ENCODE measurements at regions not wholly inside any gene's neighbourhood (a gene's known extent, or its start where the extent isn't known, plus 50 kb on each side); places are given as distances from the start of the nearest gene placed in this dataset.

DNA sequence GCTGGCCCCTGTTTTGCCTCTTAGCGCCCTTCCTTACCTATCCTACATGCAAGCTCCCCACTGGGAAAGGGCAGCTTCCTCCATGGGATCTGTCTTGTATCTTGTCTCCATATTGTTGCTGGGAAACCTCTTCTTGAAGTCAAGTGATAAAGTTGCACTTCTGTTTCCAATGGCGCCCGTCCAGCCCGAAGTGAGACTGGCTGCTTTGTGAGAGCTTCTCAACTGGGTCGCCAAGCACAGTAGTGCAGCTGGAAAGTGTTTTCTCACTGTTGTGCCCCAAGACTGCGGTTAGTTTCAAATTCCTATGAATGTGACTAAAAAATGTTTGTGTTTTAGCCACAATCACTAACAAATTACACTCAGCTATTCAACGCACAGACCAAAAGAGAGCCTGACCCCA lies 506.6 kb upstream of the MPDZ start:
- no peak for DNase-seq (ENCODE audit: extremely low spot score, insufficient read length, low read depth)
- FAIRE-seq, result no peak

DNA sequence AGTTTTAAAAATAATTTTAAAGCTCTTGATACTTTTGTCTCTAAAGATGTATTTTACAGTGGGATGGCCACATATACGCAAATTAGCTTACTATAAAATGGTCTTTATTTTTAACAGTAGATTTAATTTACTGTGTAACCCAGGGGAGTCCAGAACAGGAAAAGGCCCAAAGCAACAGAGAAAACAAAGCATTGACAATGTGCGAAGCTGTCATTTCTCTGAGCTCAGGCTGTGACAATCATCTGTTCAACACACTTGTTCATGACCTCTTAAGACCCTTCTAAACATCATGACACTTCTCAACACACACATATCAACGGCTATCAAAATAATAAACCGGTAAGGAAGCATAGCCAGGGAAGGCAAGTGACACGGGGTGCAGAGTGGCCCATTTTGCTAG lies 499.6 kb upstream of the MPDZ start:
- FAIRE-seq (no peak), DNase-seq (ENCODE audit: extremely low spot score, insufficient read length, low read depth) (no peak)

DNA sequence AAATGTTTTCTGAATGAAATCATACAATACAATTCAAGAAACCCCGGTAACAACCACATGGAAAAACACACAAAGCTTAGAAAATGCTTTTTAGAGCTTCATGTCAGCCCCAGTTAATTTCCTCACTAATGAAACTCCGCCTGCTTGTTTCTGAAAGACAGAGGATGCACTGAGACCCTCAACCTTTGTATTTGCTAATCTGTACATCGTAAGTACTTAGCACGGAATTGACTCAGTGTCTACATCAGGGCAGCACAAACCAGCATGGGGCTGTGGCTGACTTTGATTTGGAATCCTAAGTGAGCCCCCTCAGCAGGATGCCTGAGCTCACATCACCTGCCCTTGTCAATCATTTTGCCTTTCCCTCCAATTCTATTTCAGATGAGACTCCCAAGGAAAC lies 499.1 kb upstream of the MPDZ start:
- DNase-seq (ENCODE audit: extremely low spot score, insufficient read length, low read depth) (no peak), FAIRE-seq (no peak)

DNA sequence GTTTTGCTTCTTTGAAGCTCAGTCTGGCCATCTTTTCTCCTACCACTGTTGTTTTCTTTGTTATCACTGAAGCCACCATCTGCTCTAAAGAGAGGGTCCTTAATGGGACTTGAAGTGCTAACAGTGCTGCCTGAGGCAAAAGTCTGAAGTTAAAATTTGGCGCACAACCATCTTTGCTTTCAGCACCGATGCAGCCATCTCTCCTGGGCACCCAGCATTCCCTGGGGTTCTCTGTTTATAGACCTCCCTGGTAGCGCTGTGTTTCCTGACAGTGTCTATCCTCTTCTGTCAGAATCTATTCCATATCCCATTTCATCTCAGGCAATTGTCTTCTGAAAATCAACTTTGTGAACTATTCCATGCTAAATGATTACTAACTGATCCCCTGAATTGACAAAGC lies 491.5 kb upstream of the MPDZ start:
- FAIRE-seq, result no peak
- no peak for DNase-seq (ENCODE audit: extremely low spot score, insufficient read length, low read depth)

DNA sequence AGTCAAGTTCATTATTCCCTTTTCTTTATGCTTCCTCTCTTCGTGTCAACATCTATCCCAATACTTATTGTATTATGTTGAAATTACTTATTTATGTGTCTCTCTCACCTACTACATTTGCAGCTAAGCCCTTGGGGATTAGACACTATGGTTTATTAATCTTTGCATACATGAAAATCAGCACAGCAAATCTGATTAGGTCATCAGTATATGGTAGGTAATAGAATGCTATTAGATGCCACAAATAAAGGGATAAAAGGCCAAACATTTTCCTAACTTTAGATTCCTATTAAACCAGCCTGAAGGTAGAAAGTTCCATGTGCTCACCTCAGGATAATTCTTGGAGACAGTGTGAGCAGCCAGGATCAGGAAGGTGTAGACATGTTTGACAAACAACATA lies 490.1 kb upstream of the MPDZ start:
- DNase-seq (ENCODE audit: extremely low spot score, insufficient read length, low read depth) (no peak), FAIRE-seq (no peak)

DNA sequence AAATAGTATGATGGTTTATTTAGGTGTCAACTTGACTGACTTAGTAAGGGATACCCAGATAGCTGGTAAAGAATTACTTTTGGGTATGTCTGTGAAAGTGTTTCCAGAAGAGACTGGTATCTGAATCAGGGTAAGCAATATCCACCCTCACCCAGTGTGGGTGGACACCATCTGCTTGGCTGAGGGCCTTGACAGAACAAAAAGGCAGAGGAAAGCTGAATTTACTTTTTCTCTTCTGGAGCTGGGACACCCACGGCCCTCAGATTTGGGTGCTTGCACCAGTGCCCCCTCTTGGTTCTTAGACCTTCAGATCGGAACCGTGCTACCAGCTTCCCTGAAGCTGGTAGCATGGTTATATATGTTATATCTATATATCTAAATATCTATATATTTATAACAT lies 489.5 kb upstream of the MPDZ start:
- no peak for FAIRE-seq
- DNase-seq (ENCODE audit: extremely low spot score, insufficient read length, low read depth), result no peak

DNA sequence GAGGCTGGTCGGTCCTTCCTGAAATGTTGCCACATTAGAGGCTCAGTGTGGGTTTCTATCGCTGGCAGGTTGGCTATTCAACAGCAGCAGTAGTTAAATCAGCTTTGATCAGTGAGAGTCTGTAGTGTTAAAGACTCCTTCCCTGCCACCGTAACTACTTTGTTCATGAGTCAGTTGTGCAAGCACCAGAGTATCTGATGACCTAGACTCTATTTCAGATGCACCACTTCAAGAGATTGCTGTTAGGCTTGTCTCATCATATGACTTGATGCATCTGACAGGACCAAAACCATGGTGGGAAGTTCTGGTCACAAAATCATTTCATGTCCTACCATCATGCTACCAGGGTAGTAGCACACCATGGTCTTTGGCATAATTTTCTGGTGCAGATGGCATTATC lies 482.7 kb upstream of the MPDZ start:
- no peak for FAIRE-seq

DNA sequence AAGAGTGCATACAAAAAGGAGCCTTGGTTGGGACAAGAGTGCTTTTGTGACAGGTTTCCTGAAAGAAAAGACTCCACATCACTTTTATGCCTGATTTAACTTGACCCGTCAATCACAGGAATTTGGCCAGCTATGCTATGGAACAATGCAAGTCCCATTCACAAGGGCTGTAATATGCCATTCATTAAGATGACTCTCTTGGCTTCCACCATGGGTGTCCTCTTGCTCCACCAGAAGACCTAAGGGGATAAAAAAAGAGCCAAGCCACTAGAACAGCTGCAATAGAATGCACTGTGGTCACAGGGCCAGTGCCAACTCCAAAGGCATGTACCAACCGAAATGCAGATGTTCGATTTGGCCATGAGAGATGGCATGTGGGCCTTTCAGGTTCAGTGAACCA lies 480.1 kb upstream of the MPDZ start:
- FAIRE-seq, result no peak
- no peak for DNase-seq (ENCODE audit: extremely low spot score, insufficient read length, low read depth)

More for the DNA sequence above, 482.7 kb upstream of the MPDZ start:
- DNase-seq (ENCODE audit: extremely low spot score, insufficient read length, low read depth), result no peak

DNA sequence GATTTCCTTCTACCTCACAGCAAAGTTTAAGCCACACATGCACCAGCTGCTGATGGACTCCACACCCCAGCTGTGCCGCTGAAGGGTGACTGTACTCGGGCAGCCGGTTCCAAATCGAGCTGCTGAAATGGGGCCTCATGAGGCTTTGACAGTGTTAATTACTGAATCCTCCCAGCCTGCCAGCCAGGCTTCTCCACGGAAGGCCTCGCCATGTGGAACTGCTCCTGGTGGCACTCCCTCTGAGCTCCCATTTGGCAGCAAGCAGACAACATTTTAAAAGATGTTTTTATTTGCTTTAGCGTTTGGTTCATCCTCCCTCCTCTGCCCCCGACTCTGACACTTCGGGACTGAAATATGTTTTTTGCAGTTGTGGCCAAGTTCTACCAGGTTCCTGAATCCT lies 479.4 kb upstream of the MPDZ start:
- FAIRE-seq, result no peak
- DNase-seq (ENCODE audit: extremely low spot score, insufficient read length, low read depth), result no peak

DNA sequence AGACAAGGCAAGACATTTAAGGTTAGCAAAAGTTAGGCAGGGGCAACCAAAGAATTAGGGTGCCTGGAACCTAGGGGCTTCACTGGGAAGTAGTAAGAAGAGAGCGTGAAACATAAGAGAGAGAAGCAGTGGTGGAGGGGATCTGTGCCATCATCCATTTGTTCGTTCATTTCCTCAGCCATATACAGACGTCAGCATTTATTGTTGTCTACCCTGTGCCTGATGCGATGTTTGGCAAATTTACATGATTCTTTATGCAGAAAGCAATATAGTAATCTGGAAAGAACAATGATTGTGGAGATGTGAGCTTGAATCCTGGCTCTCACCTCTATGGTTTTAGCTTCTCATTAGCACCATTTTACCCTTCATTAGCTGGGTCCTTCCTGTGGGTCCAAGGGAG lies 477.5 kb upstream of the MPDZ start:
- no peak for DNase-seq (ENCODE audit: extremely low spot score, insufficient read length, low read depth)
- FAIRE-seq, result no peak

DNA sequence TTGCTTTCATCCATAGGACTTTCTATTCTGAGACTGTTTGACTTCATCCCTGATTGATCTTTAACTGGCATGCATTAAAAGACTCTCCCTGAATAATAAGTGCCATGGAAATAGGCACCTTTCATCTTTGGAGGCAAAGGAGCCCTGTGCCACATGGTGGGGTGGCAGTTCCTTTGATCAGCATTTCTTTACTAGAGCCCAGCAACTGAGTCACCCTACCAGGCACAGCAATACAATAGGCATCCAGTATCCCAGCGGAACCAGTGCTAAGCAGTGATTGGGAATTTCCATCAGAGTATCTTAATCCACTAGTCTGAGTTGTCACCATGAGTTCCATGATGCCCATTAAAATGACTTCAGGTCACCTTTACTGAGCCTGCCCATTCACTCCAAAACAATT lies 476.1 kb upstream of the MPDZ start:
- no peak for FAIRE-seq

DNA sequence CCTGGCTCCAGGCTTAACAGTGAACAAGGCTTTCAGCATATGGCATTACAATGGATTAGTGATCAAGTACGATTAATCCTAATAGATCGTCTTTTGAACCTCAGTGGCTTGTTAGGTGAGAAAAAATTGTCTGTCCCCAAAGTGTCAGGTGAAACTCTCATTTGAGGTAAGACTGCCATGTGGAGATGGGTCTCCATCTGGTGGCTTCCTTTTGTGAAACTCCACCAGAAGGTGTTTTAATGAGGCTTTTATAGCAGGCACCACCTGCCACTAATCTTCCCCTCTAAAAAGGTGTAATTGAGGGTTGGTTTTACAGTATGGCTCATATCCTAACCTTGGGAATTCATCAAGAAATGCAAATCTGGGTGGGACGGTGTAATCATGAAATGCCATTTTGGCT lies 471.1 kb upstream of the MPDZ start:
- DNase-seq (ENCODE audit: extremely low spot score, insufficient read length, low read depth), result no peak
- FAIRE-seq, result no peak

More for the DNA sequence above, 476.1 kb upstream of the MPDZ start:
- DNase-seq (ENCODE audit: extremely low spot score, insufficient read length, low read depth), result no peak

DNA sequence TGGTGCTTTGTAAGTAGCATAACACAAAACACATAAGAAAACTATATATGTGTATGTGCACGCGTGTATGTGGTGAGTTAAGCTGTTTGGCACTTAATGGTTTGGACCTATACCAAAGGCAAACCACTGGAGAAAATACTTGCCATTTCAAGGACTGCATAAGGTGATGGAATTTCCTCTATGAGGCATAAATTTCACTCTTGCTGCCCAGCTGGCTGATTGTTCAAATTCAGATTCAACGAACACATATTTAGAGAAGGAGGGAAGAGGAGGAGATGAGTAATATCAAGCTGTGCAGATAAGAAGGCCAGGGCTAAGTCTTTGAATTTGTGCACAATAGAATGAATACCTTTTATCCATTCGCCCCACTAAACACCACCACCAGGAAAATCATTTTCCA lies 470.6 kb upstream of the MPDZ start:
- no peak for DNase-seq (ENCODE audit: extremely low spot score, insufficient read length, low read depth)
- no peak for FAIRE-seq

DNA sequence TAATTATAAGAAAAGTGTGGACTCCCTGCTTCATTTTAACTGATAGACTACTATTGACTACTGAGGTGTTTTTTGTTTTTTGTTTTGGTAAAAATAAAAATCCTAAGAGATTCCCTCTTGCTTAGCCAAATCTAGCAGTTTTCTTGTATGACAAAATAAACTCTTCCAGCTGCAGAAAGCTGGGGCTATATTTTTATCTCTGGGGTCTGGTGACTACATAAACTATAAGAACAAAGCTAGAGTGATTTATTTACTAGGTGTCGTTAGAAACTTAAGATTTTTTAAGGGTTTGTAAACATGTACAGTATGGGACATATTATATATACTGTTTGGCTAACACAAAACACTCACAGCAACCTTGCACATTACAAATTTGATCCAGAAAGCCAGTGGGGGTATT lies 467.4 kb upstream of the MPDZ start:
- FAIRE-seq (no peak), DNase-seq (ENCODE audit: extremely low spot score, insufficient read length, low read depth) (no peak)

DNA sequence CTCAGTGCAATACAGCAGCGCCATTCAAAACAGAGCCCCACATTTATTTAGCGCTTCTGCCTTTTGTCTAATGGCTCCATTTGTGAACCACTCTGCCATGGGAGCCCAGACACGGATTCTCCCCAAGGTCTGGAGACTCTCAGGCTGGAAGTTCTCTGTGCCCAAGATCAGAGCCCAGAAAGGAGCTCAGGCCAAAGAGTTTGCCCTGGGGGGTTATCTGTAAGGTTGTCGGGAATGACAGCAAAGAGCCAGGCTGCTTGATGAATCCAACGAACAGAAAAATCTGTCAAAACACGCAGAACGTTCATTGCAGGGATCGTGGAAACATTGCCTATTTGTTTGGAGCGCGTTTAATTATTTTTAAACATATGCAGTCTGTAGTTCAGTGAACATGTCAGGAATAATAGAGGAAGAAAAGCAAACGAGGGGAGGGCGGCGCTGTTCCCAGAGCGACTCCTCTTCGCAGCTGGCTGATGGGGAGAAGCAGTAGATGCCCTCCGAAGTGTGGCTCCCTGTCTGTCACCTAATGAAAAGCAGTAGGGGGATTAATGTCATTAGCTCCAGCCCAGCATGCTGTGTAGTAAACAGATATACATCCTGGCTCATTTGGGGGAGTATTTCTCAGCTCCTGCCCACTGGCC lies 464.9 kb upstream of the MPDZ start:
- DNase-seq (ENCODE audit: extremely low spot score, insufficient read length, low read depth) (no peak), FAIRE-seq (no peak)

DNA sequence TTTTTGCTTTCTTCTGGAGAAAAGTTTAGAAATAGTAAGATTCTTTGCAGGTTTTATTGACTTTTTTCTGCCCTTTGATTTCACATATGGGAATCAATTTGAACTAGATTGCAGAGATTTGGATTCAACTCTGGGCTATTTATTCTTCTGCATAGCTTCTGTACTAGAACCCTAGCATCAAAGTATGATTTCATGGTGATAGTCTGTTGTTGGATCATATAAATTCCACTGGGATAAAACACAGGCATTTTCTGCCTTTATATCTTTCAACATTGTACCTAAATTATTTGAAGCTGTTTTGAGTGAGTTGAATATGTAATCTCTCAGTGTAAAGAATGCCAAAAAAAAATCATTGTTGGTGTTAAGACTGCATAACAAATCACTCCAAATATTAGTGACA lies 458.4 kb upstream of the MPDZ start:
- DNase-seq (ENCODE audit: extremely low spot score, insufficient read length, low read depth), result no peak
- no peak for FAIRE-seq

DNA sequence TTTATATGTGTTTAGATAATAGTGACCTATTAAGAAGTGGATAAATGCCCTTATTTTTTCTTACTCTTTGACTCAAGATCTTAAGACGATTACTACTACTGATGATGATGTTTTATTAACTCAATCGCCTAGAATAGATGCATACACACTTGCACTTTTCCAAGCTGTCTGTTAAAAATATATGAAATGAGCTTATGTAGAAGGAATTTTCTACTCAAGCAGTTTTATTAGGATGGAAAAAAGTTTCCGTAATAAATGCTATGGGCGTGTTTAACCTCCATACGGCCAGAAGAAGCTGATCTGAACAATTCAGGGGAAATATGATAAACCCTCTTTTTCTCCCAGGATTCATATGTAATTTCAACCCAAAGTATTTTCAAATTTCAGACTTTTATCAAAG lies 455.7 kb upstream of the MPDZ start:
- no peak for DNase-seq (ENCODE audit: extremely low spot score, insufficient read length, low read depth)
- FAIRE-seq, result no peak

DNA sequence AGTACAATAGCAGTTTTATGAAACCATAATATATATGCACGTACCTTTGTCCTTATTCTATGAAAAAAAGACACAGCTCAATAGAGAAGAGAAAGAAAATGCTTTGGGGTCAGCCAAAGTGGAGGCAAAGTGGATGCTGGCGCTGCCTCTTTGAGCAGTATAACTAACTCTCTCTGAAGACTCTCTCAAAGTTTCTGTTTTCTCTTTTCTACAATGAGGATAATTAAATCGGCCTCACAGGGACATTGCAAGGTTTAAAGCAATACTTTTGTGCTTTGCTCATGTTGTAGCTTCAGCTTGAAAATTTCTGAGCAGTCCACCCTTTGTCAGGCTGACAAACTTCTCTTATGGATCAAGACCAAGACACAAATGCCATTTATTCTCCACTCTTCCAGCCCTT lies 455.1 kb upstream of the MPDZ start:
- DNase-seq (ENCODE audit: extremely low spot score, insufficient read length, low read depth) (no peak), FAIRE-seq (no peak)

DNA sequence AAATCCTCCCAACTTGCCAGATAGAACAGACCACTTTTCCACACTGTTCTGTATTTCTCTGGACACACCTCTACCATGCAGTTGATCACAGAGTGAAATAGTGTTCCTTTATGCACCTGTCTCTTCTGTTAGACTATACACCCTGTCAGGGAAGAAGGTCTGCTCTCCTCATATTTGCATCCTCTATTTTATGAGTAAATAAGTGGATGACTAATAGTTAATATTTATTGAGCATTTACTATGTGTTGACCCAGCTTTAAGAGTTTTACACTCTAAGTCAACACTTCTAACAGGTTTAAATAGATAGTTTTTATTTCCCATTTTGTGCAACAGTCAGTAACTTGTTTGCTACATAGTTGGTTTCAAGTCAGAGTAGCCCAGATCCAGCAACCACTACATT lies 452.8 kb upstream of the MPDZ start:
- no peak for DNase-seq (ENCODE audit: extremely low spot score, insufficient read length, low read depth)
- no peak for FAIRE-seq

DNA sequence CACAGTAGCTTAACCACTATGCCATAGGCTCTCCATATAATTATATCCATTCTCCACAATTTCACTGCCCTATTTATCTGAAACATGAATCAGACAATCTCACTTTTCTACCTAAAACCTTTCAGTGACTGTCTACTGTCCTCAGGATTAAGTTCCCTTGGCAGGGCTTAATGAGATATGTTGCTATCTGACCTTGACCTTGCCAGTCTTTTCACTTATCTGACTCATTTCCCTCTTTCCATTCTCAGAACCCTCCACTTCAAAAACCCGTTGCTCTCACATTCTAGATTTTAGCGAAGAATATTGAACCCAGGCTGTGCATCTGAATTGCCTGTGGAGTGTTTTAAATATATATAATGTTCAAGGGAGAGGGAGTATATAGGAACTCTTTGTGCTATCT lies 452.1 kb upstream of the MPDZ start:
- no peak for DNase-seq (ENCODE audit: extremely low spot score, insufficient read length, low read depth)
- no peak for FAIRE-seq

DNA sequence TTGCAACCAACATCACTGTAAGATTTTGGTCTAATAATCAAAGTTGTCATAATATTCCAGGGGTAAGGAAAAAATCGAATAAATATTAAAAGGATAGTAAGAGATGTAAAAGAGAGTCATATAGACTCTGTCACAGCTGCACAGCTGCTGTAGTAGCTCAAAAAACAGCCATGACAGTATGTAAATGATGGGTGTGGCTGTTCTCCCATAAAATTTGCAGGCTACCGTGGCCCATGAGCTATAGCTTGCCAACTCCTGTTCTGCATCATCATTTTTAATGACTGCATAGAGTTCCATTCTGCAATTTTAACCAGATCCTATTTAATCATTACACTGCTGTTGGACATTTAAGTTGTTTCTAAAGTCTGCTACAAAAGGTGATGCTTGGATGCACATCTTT lies 450.5 kb upstream of the MPDZ start:
- FAIRE-seq, result no peak

DNA sequence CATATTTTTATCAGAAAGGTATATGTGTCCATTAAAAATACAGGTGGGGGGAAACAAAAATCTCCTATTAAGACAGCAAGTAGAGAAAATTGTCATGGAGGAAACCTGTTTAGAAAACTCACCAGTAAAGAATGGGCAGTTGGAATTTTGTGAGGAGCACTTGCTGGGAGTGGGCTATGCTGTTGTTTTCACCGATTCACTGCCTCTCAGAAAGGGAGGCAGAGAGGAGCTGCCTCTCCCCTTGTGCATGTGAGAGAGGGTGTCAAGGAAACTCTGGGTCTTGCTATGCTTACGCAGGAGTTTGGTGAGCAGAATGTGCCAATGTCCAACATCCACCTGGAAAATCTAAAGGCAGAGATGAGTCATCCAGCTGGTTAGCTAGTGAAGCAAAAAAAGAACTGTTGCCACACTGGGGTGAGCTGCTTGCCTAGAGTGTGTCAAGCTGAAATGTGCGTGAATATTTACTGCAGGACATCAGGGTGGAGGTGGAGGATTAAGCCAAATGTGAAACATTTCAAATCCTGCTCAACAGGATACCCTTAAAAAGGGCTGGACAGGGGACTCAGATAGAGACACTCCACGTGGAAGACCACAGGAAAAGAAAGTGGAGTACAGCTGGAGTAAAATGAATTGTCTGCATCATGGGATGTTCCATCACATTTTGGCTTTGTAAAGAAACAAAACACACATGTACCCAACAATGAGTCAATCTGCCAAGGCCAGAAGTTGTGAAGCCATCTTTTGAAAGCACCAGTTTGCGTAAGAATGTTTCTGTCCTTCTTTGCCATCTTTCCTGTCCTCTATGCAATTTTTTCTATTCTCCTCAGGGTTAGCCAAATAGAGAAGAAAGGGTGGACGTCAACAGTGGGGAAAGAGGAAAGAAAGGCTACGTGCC lies 449.7 kb upstream of the MPDZ start:
- FAIRE-seq, result no peak
- DNase-seq (ENCODE audit: extremely low spot score, insufficient read length, low read depth), result no peak

More for the DNA sequence above, 450.5 kb upstream of the MPDZ start:
- DNase-seq (ENCODE audit: extremely low spot score, insufficient read length, low read depth), result no peak

Data from GM18507 (cell line).